ACC112 (cell line): ENCODE measurements at regions not wholly inside any gene's neighbourhood (a gene's known extent, or its start where the extent isn't known, plus 50 kb on each side); places are given as distances from the start of the nearest gene placed in this dataset.
A peak's percentile ranks its signal among the peaks of the same experiment; 100 is the strongest.

Experiments
- H2AFZ ChIP-seq: fragments of 200-600 bp; sonication (generic); one replicate; pipeline ENCODE4 v1.6.0; 2017; ENCODE audit warnings: antibody characterized with exemption, low read length; ENCODE audit not compliant: unreplicated experiment
- H3K27ac ChIP-seq: fragments of 200-600 bp; sonication (generic); 2 replicates; pipeline ENCODE4 v1.5.1; 2014; ENCODE audit warnings: low read depth, mild to moderate bottlenecking, antibody characterized with exemption, low read length, moderate library complexity
- H3K27me3 ChIP-seq: fragments of 200-600 bp; sonication (generic); 2 replicates; pipeline ENCODE4 v1.6.1; 2014; ENCODE audit warnings: mild to moderate bottlenecking, antibody characterized with exemption, low read length, moderate library complexity, mixed read lengths; ENCODE audit not compliant: insufficient read depth
- H3K36me3 ChIP-seq: fragments of 200-600 bp; sonication (generic); 2 replicates; pipeline ENCODE4 v1.6.1; 2016; ENCODE audit warnings: mild to moderate bottlenecking, antibody characterized with exemption, low read length, moderate library complexity, mixed read lengths; ENCODE audit not compliant: insufficient read depth
- H3K4me1 ChIP-seq: fragments of 200-600 bp; sonication (generic); one replicate; pipeline ENCODE4 v1.6.1; 2016; ENCODE audit warnings: low read length, mixed read lengths; ENCODE audit not compliant: insufficient read depth, unreplicated experiment, control insufficient read depth
- H3K4me3 ChIP-seq: fragments of 200-600 bp; sonication (generic); 2 replicates; pipeline ENCODE4 v1.5.1; 2014; ENCODE audit warnings: mild to moderate bottlenecking, low read depth, low read length
- H3K79me2 ChIP-seq: fragments of 200-600 bp; sonication (generic); one replicate; pipeline ENCODE4 v1.6.0; 2016; ENCODE audit warnings: low read length; ENCODE audit not compliant: control insufficient read depth, unreplicated experiment, insufficient read depth

GRCh38 chr21:34192646-34193285 lies 119.4 kb downstream of the MRPS6 start:
- Histone ChIP-seq H3K4me3 (no peak overlapping the region), H3K36me3 (no peaks in the 10 kb centered on the region), H3K4me1 (no peaks in the 10 kb centered on the region), H3K79me2 (no peaks in the 10 kb centered on the region), H2AFZ (no peak overlapping the region), H3K27ac (no peak overlapping the region), H3K27me3 (no peaks in the 10 kb centered on the region)

GRCh38 chr21:34195335-34195734 lies 122.0 kb downstream of the MRPS6 start:
- H3K27ac ChIP-seq = no peak overlapping the region
- no peak overlapping the region for H2AFZ ChIP-seq
- no peak overlapping the region for H3K4me3 ChIP-seq
- no peaks in the 10 kb centered on the region for H3K4me1 ChIP-seq
- no peaks in the 10 kb centered on the region for H3K27me3 ChIP-seq
- H3K36me3 ChIP-seq = no peaks in the 10 kb centered on the region
- H3K79me2 ChIP-seq = no peaks in the 10 kb centered on the region

GRCh38 chr21:34196996-34197395 lies 123.6 kb downstream of the MRPS6 start:
- Histone ChIP-seq H3K36me3 (no peaks in the 10 kb centered on the region), H3K4me3 (no peak overlapping the region), H3K27ac (no peak overlapping the region), H2AFZ (no peak overlapping the region), H3K79me2 (no peaks in the 10 kb centered on the region), H3K27me3 (no peaks in the 10 kb centered on the region), H3K4me1 (peaks cover 4% of the 10 kb centered on the region)

- Histone ChIP-seq H3K4me1 (peaks cover 4% of the 10 kb centered on the region), H2AFZ (no peak overlapping the region), H3K27me3 (no peaks in the 10 kb centered on the region), H3K36me3 (no peaks in the 10 kb centered on the region), H3K79me2 (no peaks in the 10 kb centered on the region), H3K27ac (no peak overlapping the region), H3K4me3 (no peak overlapping the region)
Measured at GRCh38 chr21:34197561-34197960, 124.2 kb downstream of the MRPS6 start.

- Histone ChIP-seq H3K4me3 (no peak overlapping the region), H3K36me3 (no peaks in the 10 kb centered on the region), H3K27ac (no peak overlapping the region), H3K4me1 (peaks cover 4% of the 10 kb centered on the region), H3K27me3 (no peaks in the 10 kb centered on the region), H2AFZ (no peak overlapping the region), H3K79me2 (no peaks in the 10 kb centered on the region)
Measured at GRCh38 chr21:34198231-34199120, 125.1 kb downstream of the MRPS6 start.

GRCh38 chr21:34199121-34199910 lies 125.9 kb downstream of the MRPS6 start:
- Histone ChIP-seq H3K36me3 (no peaks in the 10 kb centered on the region), H2AFZ (no peak overlapping the region), H3K4me3 (no peak overlapping the region), H3K27me3 (no peaks in the 10 kb centered on the region), H3K4me1 (peaks cover 4% of the 10 kb centered on the region), H3K27ac (no peak overlapping the region), H3K79me2 (no peaks in the 10 kb centered on the region)

- Histone ChIP-seq H3K79me2 (no peaks in the 10 kb centered on the region), H3K4me1 (peaks cover 4% of the 10 kb centered on the region), H3K27ac (no peak overlapping the region), H2AFZ (no peak overlapping the region), H3K27me3 (no peaks in the 10 kb centered on the region), H3K4me3 (no peak overlapping the region), H3K36me3 (no peaks in the 10 kb centered on the region)
Measured at GRCh38 chr21:34200288-34200905, 127.0 kb downstream of the MRPS6 start.

- no peaks in the 10 kb centered on the region for H3K27me3 ChIP-seq
- H3K4me3 ChIP-seq = no peak overlapping the region
- no peaks in the 10 kb centered on the region for H3K36me3 ChIP-seq
- H2AFZ ChIP-seq = no peak overlapping the region
- no peaks in the 10 kb centered on the region for H3K79me2 ChIP-seq
- H3K4me1 ChIP-seq = peaks cover 4% of the 10 kb centered on the region
- no peak overlapping the region for H3K27ac ChIP-seq
Measured at GRCh38 chr21:34201001-34201400, 127.6 kb downstream of the MRPS6 start.

- H3K4me1 ChIP-seq = peaks cover 4% of the 10 kb centered on the region
- no peak overlapping the region for H3K27ac ChIP-seq
- H2AFZ ChIP-seq = peak overlapping the region; percentile 87
Measured at GRCh38 chr21:34201481-34201858, 128.1 kb downstream of the MRPS6 start.

GRCh38 chr21:34202553-34203372 lies 129.4 kb downstream of the MRPS6 start:
- Histone ChIP-seq H3K4me1 (peaks cover 4% of the 10 kb centered on the region), H3K4me3 (peak overlapping the region; percentile 78), H3K27me3 (no peaks in the 10 kb centered on the region), H3K79me2 (no peaks in the 10 kb centered on the region), H2AFZ (no peak overlapping the region), H3K27ac (no peak overlapping the region), H3K36me3 (no peaks in the 10 kb centered on the region)

More at GRCh38 chr21:34201481-34201858, 128.1 kb downstream of the MRPS6 start:
- H3K27me3 ChIP-seq = no peaks in the 10 kb centered on the region
- no peaks in the 10 kb centered on the region for H3K79me2 ChIP-seq
- peak overlapping the region; percentile 78 for H3K4me3 ChIP-seq
- no peaks in the 10 kb centered on the region for H3K36me3 ChIP-seq
